GM18951 (cell line): ENCODE measurements at regions not wholly inside any gene's neighbourhood (a gene's known extent, or its start where the extent isn't known, plus 50 kb on each side); places are given as distances from the start of the nearest gene placed in this dataset.
"Not testable (repeated sequence)": the region's sequence is repeated elsewhere in the genome, so short reads cannot be mapped to it uniquely, and the experiment has no call there.

Experiments used
- POLR2A ChIP-seq: IDR thresholded peaks from 4 replicates; pipeline ENCODE4 v1.6.1; 2011; ENCODE audit warnings: mild to moderate bottlenecking; ENCODE audit not compliant: insufficient read length, insufficient read depth; ENCODE audit errors: extremely low read depth
- in situ Hi-C: fragments of 300-500 bp; cut with MboI; formaldehyde crosslinking; loops from one replicate; pipeline ENCODE4 v1.12.0; 2022; ENCODE audit warnings: low sequenced_read_pairs, mixed read lengths, inconsistent platforms; ENCODE audit not compliant: unreplicated experiment

- in situ Hi-C loops = no loop called here
- TF ChIP-seq POLR2A = no peak
These were observed 555.5 kb downstream of the CDH9 start for GRCh38 chr5:26482810-26483375.

GRCh38 chr5:26482076-26482809 is 556.1 kb downstream of the CDH9 start:
- no peak for TF ChIP-seq POLR2A
- in situ Hi-C loops = no loop called here

DNA sequence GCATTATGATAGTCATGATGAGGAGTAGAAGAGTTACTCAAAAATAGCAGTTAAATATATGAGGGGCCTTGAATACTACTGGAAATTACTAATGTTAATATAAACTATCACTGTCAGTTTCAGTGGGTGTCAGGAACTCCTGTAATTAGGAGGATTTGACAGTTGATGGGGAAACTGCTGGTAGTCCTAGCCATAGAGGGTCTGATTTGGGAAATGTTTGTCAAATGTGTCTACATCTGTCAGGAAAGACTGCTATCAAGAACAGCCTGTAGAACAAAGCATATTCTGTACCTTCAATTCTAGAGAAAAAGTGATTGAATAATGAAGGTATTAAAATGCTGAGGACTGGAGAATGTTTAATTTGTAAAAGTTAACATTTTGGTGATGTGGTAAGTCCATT is 567.9 kb downstream of the CDH9 start:
- in situ Hi-C loops = no loop called here
- TF ChIP-seq POLR2A = no peak

DNA sequence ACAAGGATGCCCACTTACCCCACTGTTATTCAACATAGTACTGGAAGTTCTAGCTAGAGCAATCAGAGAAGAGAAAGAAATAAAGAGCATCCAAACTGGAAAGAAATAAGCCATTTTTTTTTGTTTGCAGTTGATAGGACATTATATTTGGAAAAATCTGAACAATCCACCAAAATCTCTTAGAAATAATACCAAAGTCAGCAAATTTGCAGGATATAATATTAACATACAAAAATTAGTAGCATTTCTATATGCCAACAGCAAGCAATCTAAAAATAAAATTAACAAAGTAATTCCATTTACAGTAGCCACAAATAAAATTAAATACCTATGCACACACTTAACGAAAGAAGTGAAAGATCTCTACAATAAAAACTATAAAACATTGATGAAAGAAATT is 599.3 kb downstream of the CDH9 start:
- TF ChIP-seq POLR2A = no peak
- in situ Hi-C loops = no loop called here

GRCh38 chr5:26434688-26435087 is 603.7 kb downstream of the CDH9 start:
- no peak for TF ChIP-seq POLR2A
- in situ Hi-C loops = no loop called here

- no peak for TF ChIP-seq POLR2A
- in situ Hi-C loops = no loop called here
These were observed 606.0 kb downstream of the CDH9 start for GRCh38 chr5:26432386-26432785.

DNA sequence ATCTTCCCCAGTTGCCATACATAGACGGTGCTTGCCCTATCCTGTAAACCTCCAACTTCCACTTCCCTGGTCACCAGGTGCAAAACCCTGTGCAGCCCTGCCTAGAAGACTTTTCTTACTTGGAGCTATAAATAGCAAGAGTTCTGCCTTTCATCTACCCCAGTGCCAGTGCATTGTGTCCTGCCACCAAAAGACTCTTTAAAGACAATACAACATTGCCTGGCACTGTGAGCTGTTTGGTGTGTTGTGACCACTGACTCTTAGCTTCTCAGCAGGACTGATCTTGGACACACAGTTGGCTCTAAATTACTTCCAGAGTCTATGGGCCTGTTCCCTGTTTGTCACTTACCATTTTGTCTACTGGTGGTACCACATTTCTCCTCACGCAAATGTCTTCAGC is 608.1 kb downstream of the CDH9 start:
- in situ Hi-C loops = no loop called here
- no peak for TF ChIP-seq POLR2A

- no peak for TF ChIP-seq POLR2A
- in situ Hi-C loops = no loop called here
These were observed 611.1 kb downstream of the CDH9 start for GRCh38 chr5:26427281-26427680.

DNA sequence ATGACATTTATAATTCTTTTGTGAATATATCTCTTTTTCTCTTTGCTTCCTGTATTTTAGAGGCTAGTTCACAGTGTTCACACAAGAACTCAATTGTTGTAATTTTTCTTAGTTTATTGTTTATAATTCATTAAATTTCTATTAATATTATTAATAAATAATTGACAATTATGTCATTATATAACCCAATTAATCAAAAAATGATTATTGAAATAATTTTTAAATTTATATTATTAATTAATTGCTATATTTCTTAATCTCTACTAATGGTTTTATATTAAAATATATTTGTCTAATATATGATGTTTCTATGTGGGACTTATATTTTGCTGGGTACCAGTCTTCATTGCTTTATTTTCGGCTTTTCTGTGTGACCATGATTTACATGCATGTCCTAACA is 618.4 kb downstream of the CDH9 start:
- in situ Hi-C loops = no loop called here
- no peak for TF ChIP-seq POLR2A

DNA sequence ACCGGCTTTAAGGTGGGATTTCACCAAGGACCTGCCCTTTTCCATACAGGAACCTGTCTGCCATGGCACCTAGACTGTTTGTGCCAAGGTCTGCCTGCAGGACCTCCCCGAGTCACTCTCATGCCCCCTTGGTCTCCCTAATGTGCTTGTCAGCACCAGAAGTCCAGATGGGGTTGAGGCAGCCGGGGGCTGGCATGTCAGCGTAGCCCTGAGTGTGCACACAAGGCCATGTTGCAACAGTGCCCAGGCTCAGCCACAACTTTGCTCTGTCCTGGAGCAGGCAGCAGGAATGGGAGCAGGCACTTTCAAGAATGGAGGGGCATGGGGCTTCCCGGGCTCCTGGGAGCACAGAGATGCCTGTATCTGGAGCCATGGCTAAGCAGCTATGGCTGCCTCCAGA is 621.5 kb downstream of the CDH9 start:
- in situ Hi-C loops = no loop called here
- no peak for TF ChIP-seq POLR2A

GRCh38 chr5:26415987-26416779 is 622.2 kb downstream of the CDH9 start:
- in situ Hi-C loops = no loop called here
- TF ChIP-seq POLR2A = no peak

GRCh38 chr5:26390608-26391007 is 647.8 kb downstream of the CDH9 start:
- in situ Hi-C loops = loop anchor here (10.0 kb wide), 1 partner anchor 1566 kb away; no protein-coding TSS in a partner anchor
- TF ChIP-seq POLR2A = no peak

GRCh38 chr5:26388976-26389375 is 649.4 kb downstream of the CDH9 start:
- TF ChIP-seq POLR2A = no peak
- in situ Hi-C loops = no loop called here

GRCh38 chr5:26386532-26386931 is 651.9 kb downstream of the CDH9 start:
- in situ Hi-C loops = no loop called here
- TF ChIP-seq POLR2A = no peak

- in situ Hi-C loops = not testable (repeated sequence)
These were observed 673.8 kb downstream of the CDH9 start for GRCh38 chr5:26364624-26365023.
